ENCODE measurements at regions not wholly inside any gene's neighbourhood (a gene's known extent, or its start where the extent isn't known, plus 50 kb on each side); places are given as distances from the start of the nearest gene placed in this dataset.
"Not testable (repeated sequence)": the region's sequence is repeated elsewhere in the genome, so short reads cannot be mapped to it uniquely, and the experiment has no call there.

- H3K4me3 Mint-ChIP-seq; H3K36me3 Mint-ChIP-seq (ENCODE audit: insufficient read depth in 2 of 2); DNase-seq; H3K9me3 Mint-ChIP-seq; H3K4me1 Mint-ChIP-seq (ENCODE audit: low read depth); H3K27me3 Mint-ChIP-seq (ENCODE audit: low read depth); H3K27ac Mint-ChIP-seq; ATAC-seq (replicated peaks in 1 of 2): not testable (repeated sequence)
Observed at GRCh38 chr2:110030894-110031293, 84.7 kb downstream of the MALL start.

- not testable (repeated sequence) for ATAC-seq (replicated peaks in 1 of 2); H3K36me3 Mint-ChIP-seq (ENCODE audit: insufficient read depth in 2 of 2); DNase-seq; H3K4me1 Mint-ChIP-seq (ENCODE audit: low read depth); H3K27me3 Mint-ChIP-seq (ENCODE audit: low read depth); H3K4me3 Mint-ChIP-seq; H3K9me3 Mint-ChIP-seq; H3K27ac Mint-ChIP-seq
Observed at GRCh38 chr2:110031722-110032327, 83.8 kb downstream of the MALL start.
